ENCODE measurements at regions not wholly inside any gene's neighbourhood (a gene's known extent, or its start where the extent isn't known, plus 50 kb on each side); places are given as distances from the start of the nearest gene placed in this dataset.

DNA sequence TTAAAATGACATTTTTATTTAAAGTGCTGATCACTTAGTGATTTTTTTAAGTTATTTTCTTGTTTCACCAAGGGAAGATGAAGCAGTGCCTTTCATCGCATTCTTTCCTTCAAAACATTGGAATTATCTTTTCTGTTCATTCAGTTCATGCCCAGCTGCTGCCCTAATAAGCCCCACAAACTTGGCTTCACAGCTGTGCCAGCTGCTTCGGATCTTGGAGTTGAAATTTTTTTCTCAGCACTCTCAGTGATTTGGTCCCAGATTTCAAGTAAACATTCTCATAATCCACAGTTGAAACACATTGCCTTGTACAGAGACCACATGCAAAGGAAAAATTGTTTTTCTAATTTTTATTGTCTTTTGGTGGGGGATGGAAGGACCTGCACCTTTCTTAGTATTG lies 353.3 kb upstream of the LRP1B start:
- no peak overlapping the region for H3K4me3 Mint-ChIP-seq (ENCODE audit: unreplicated experiment)
- no peak overlapping the region for H3K27ac Mint-ChIP-seq (ENCODE audit: unreplicated experiment)
- no peaks in the 10 kb centered on the region for H3K27me3 Mint-ChIP-seq (ENCODE audit: unreplicated experiment)
- H3K4me1 Mint-ChIP-seq (ENCODE audit: low read depth, unreplicated experiment) = peaks cover 2% of the 10 kb centered on the region
- peaks cover 1% of the 10 kb centered on the region for H3K9me3 Mint-ChIP-seq (ENCODE audit: unreplicated experiment)
- TF ChIP-seq, protein P1, sequence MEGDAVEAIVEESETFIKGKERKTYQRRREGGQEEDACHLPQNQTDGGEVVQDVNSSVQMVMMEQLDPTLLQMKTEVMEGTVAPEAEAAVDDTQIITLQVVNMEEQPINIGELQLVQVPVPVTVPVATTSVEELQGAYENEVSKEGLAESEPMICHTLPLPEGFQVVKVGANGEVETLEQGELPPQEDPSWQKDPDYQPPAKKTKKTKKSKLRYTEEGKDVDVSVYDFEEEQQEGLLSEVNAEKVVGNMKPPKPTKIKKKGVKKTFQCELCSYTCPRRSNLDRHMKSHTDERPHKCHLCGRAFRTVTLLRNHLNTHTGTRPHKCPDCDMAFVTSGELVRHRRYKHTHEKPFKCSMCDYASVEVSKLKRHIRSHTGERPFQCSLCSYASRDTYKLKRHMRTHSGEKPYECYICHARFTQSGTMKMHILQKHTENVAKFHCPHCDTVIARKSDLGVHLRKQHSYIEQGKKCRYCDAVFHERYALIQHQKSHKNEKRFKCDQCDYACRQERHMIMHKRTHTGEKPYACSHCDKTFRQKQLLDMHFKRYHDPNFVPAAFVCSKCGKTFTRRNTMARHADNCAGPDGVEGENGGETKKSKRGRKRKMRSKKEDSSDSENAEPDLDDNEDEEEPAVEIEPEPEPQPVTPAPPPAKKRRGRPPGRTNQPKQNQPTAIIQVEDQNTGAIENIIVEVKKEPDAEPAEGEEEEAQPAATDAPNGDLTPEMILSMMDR (IDR thresholded peaks at IDR 0.05; ENCODE audit: partially characterized antibody, unreplicated experiment) = no peak
- H3K36me3 Mint-ChIP-seq (ENCODE audit: unreplicated experiment) = no peaks in the 10 kb centered on the region
- no peak for DNase-seq

DNA sequence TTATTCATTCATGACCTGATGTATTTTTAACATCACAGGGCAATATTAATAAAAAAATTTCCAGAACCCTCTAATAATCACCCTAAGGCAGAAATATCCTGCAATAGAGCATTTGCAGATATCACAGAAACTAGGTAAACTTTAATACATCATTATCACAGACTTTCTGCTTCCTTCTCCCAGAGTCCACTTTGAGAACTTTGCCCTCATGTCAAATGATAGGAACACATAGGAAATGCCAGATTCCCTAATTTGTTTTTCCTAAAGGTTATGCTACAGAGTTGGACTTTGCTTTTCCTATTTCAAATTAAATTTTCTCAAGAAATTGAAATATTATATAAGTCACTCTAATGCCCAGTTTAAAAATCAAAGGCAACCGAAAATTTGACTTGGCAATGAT lies 352.8 kb upstream of the LRP1B start:
- TF ChIP-seq, protein P1 (IDR thresholded peaks at IDR 0.05; ENCODE audit: partially characterized antibody, unreplicated experiment) = no peak
- H3K9me3 Mint-ChIP-seq (ENCODE audit: unreplicated experiment) = peaks cover 1% of the 10 kb centered on the region
- H3K27me3 Mint-ChIP-seq (ENCODE audit: unreplicated experiment) = no peaks in the 10 kb centered on the region
- H3K4me3 Mint-ChIP-seq (ENCODE audit: unreplicated experiment) = no peak overlapping the region
- no peaks in the 10 kb centered on the region for H3K36me3 Mint-ChIP-seq (ENCODE audit: unreplicated experiment)
- peaks cover 4% of the 10 kb centered on the region for H3K4me1 Mint-ChIP-seq (ENCODE audit: low read depth, unreplicated experiment)
- DNase-seq = no peak
- H3K27ac Mint-ChIP-seq (ENCODE audit: unreplicated experiment) = no peak overlapping the region

DNA sequence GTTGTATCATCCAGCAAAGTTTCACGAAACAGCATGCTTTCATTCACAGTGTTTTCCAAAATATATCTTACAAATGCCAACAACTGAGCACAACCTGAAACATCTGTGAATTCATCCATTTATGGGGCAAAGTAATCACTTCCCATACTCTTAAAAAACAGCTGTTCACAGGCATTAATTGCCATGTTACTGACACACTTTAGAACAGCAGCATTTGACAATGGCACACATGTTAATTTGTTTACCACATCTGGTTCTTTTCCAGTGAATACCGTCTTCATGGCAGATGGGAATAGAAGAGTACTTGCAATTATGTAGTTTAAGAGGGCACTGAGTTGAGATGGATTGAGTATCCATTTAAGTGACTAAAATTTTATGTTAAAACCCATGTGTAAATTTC lies 347.4 kb upstream of the LRP1B start:
- TF ChIP-seq, protein P1 (IDR thresholded peaks at IDR 0.05; ENCODE audit: partially characterized antibody, unreplicated experiment) = no peak
- no peak for DNase-seq
- no peak overlapping the region for H3K4me3 Mint-ChIP-seq (ENCODE audit: unreplicated experiment)
- no peak overlapping the region for H3K27ac Mint-ChIP-seq (ENCODE audit: unreplicated experiment)
- peaks cover 1% of the 10 kb centered on the region for H3K9me3 Mint-ChIP-seq (ENCODE audit: unreplicated experiment)
- H3K27me3 Mint-ChIP-seq (ENCODE audit: unreplicated experiment) = no peaks in the 10 kb centered on the region
- H3K4me1 Mint-ChIP-seq (ENCODE audit: low read depth, unreplicated experiment) = peaks cover 4% of the 10 kb centered on the region
- H3K36me3 Mint-ChIP-seq (ENCODE audit: unreplicated experiment) = peaks cover 8% of the 10 kb centered on the region

DNA sequence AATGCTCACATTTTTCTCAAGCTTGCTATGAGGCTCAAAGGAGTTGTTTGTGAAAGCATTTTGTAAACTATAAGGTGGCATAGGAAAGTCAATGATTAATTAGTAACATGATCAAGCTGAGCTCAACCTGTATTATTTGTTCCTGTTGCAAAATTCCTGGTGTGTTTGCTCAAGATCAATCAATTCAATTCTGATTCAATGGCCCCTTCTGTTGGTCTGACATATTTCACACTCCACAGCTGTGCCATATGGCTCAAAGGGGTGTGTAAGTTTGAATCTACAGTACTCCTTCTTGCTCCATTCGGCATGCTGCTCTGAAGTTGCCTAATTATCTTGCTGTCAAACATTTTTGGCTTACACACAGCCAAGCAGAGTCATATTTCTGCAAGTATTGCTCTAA lies 341.6 kb upstream of the LRP1B start:
- Mint-ChIP-seq H3K36me3 (ENCODE audit: unreplicated experiment) (peaks cover 8% of the 10 kb centered on the region), H3K4me3 (ENCODE audit: unreplicated experiment) (peak overlapping the region; percentile 21), H3K4me1 (ENCODE audit: low read depth, unreplicated experiment) (peaks cover 14% of the 10 kb centered on the region), H3K9me3 (ENCODE audit: unreplicated experiment) (peaks cover 6% of the 10 kb centered on the region), H3K27ac (ENCODE audit: unreplicated experiment) (peak overlapping the region; percentile 73), H3K27me3 (ENCODE audit: unreplicated experiment) (peaks cover 2% of the 10 kb centered on the region)
- DNase-seq = no peak
- TF ChIP-seq, protein P1 (IDR thresholded peaks at IDR 0.05; ENCODE audit: partially characterized antibody, unreplicated experiment) = no peak

DNA sequence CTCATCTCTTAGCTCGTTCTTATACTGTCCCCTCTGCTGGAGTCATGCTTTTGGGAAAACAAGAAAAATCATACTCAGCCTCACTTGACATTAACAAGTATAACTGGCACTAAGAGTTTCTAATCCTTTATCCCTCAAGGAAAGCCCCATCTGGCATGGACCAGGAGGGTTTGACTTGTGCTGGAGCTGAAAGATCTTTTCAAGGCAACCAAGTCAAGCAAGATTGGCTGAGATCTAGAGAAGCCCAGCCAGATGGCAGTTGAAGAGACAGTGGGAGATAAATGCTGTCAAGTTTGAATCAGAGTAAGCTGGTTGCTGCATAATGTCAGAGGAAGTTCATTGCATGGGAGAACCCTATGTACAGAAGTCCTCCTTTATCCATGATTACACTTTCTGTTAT lies 336.5 kb upstream of the LRP1B start:
- H3K4me1 Mint-ChIP-seq (ENCODE audit: low read depth, unreplicated experiment) = peaks cover 9% of the 10 kb centered on the region
- no peaks in the 10 kb centered on the region for H3K9me3 Mint-ChIP-seq (ENCODE audit: unreplicated experiment)
- no peaks in the 10 kb centered on the region for H3K36me3 Mint-ChIP-seq (ENCODE audit: unreplicated experiment)
- peaks cover 2% of the 10 kb centered on the region for H3K27me3 Mint-ChIP-seq (ENCODE audit: unreplicated experiment)
- no peak for DNase-seq
- no peak overlapping the region for H3K27ac Mint-ChIP-seq (ENCODE audit: unreplicated experiment)
- TF ChIP-seq, protein P1 (IDR thresholded peaks at IDR 0.05; ENCODE audit: partially characterized antibody, unreplicated experiment) = no peak
- H3K4me3 Mint-ChIP-seq (ENCODE audit: unreplicated experiment) = no peak overlapping the region
